Astrocyte of the spinal cord (primary cell): ENCODE measurements at regions not wholly inside any gene's neighbourhood (a gene's known extent, or its start where the extent isn't known, plus 50 kb on each side); places are given as distances from the start of the nearest gene placed in this dataset.

ENCODE experiments used
- DNase-seq: peaks from one replicate; pipeline ENCODE4 v3.0.0; 2011; ENCODE audit warnings: low read depth, low spot score
- H3K4me3 ChIP-seq: 2 replicates; pipeline ENCODE4 v1.5.1; 2011; ENCODE audit warnings: low read depth, mild to moderate bottlenecking, low read length, moderate library complexity
- CTCF ChIP-seq: IDR thresholded peaks from 2 replicates; pipeline ENCODE4 v1.5.1; 2012; ENCODE audit warnings: low read depth, mild to moderate bottlenecking, low read length, inconsistent platforms
- in situ Hi-C: cut with HindIII; loops from 2 replicates; pipeline ENCODE4 v1.10.0; 2017; ENCODE audit warnings: low sequenced_read_pairs

GRCh38 chr5:144003636-144004035, 166.8 kb downstream of the YIPF5 start:
- no peak overlapping the region for H3K4me3 ChIP-seq
- no peak for DNase-seq
- TF ChIP-seq CTCF, result no peak
- in situ Hi-C loops, result no loop called here

GRCh38 chr5:144004146-144004545, 166.3 kb downstream of the YIPF5 start:
- H3K4me3 ChIP-seq, result no peak overlapping the region
- in situ Hi-C loops, result no loop called here
- TF ChIP-seq CTCF, result no peak
- peak; percentile 75 for DNase-seq

- DNase-seq, result no peak
- no peak for TF ChIP-seq CTCF
- H3K4me3 ChIP-seq, result no peak overlapping the region
- in situ Hi-C loops, result no loop called here
Observed at GRCh38 chr5:144004751-144005150, 165.7 kb downstream of the YIPF5 start.

GRCh38 chr5:144009116-144009515, 161.3 kb downstream of the YIPF5 start:
- TF ChIP-seq CTCF, result no peak
- in situ Hi-C loops, result no loop called here
- no peak overlapping the region for H3K4me3 ChIP-seq
- DNase-seq, result no peak

GRCh38 chr5:144011388-144011787, 159.1 kb downstream of the YIPF5 start:
- no peak for DNase-seq
- no peak for TF ChIP-seq CTCF
- no peak overlapping the region for H3K4me3 ChIP-seq
- in situ Hi-C loops, result no loop called here

- TF ChIP-seq CTCF, result no peak
- no peak for DNase-seq
- in situ Hi-C loops, result no loop called here
- no peak overlapping the region for H3K4me3 ChIP-seq
Observed at GRCh38 chr5:144013816-144014215, 156.6 kb downstream of the YIPF5 start.

GRCh38 chr5:144015961-144016360, 154.5 kb downstream of the YIPF5 start:
- in situ Hi-C loops, result no loop called here
- no peak for TF ChIP-seq CTCF
- no peak overlapping the region for H3K4me3 ChIP-seq
- no peak for DNase-seq
